GM21825 (cell line): ENCODE measurements at regions not wholly inside any gene's neighbourhood (a gene's known extent, or its start where the extent isn't known, plus 50 kb on each side); places are given as distances from the start of the nearest gene placed in this dataset.

Experiments used
- ATAC-seq: cut with Tn5 transposase; IDR thresholded peaks from one replicate; pipeline ENCODE4 v1.9.1; 2021; ENCODE audit warnings: mild to moderate bottlenecking, moderate library complexity; ENCODE audit not compliant: unreplicated experiment

GRCh38 chr7:142348100-142348499 is 90.2 kb upstream of the PRSS58 start:
- ATAC-seq = no peak

- ATAC-seq = no peak
Measured at GRCh38 chr7:142347091-142347490, 89.2 kb upstream of the PRSS58 start.

GRCh38 chr7:142345811-142346210 is 88.0 kb upstream of the PRSS58 start:
- no peak for ATAC-seq

GRCh38 chr7:142338633-142339501 is 81.0 kb upstream of the PRSS58 start:
- no peak for ATAC-seq

- ATAC-seq = no peak
Measured at GRCh38 chr7:142337054-142338001, 79.5 kb upstream of the PRSS58 start.

- no peak for ATAC-seq
Measured at GRCh38 chr7:142334806-142335205, 76.9 kb upstream of the PRSS58 start.

GRCh38 chr7:142334236-142334635 is 76.4 kb upstream of the PRSS58 start:
- no peak for ATAC-seq

- ATAC-seq = no peak
Measured at GRCh38 chr7:142332421-142332820, 74.6 kb upstream of the PRSS58 start.

GRCh38 chr7:142331941-142332340 is 74.1 kb upstream of the PRSS58 start:
- ATAC-seq = no peak

GRCh38 chr7:142329062-142329790 is 71.4 kb upstream of the PRSS58 start:
- no peak for ATAC-seq

- no peak for ATAC-seq
Measured at GRCh38 chr7:142328551-142328950, 70.7 kb upstream of the PRSS58 start.

GRCh38 chr7:142327628-142328405 is 70.0 kb upstream of the PRSS58 start:
- ATAC-seq = no peak

- peak; percentile 52 for ATAC-seq
Measured at GRCh38 chr7:142323706-142324105, 65.8 kb upstream of the PRSS58 start.

GRCh38 chr7:142321391-142321790 is 63.5 kb upstream of the PRSS58 start:
- no peak for ATAC-seq

- ATAC-seq = no peak
Measured at GRCh38 chr7:142320883-142321282, 63.0 kb upstream of the PRSS58 start.

GRCh38 chr7:142319970-142320369 is 62.1 kb upstream of the PRSS58 start:
- ATAC-seq = no peak

- ATAC-seq = no peak
Measured at GRCh38 chr7:142314281-142314680, 56.4 kb upstream of the PRSS58 start.

GRCh38 chr7:142313528-142313927 is 55.7 kb upstream of the PRSS58 start:
- no peak for ATAC-seq

- no peak for ATAC-seq
Measured at GRCh38 chr7:142311876-142312275, 54.0 kb upstream of the PRSS58 start.

- ATAC-seq = no peak
Measured at GRCh38 chr7:142308918-142309317, 51.1 kb upstream of the PRSS58 start.
